Testis (tissue), 2 donors: ENCODE measurements at regions not wholly inside any gene's neighbourhood (a gene's known extent, or its start where the extent isn't known, plus 50 kb on each side); places are given as distances from the start of the nearest gene placed in this dataset.

Experiments used
- DNase-seq: peaks from one replicate; pipeline ENCODE4 v3.0.0-alpha.2; 2019
- H3K27ac ChIP-seq, 2 donors: fragments of 200-600 bp; sonication (generic); one replicate each; pipeline ENCODE4 v1.5.1; 2019
- H3K27me3 ChIP-seq: fragments of 200-600 bp; sonication (generic); one replicate; pipeline ENCODE4 v1.5.1; 2019
- H3K36me3 ChIP-seq: fragments of 200-600 bp; sonication (generic); one replicate; pipeline ENCODE4 v1.5.1; 2017; ENCODE audit warnings: low read depth; ENCODE audit errors: missing control alignments
- H3K4me1 ChIP-seq: fragments of 200-600 bp; sonication (generic); one replicate; pipeline ENCODE4 v1.5.1; 2019
- H3K4me3 ChIP-seq, 2 donors: fragments of 200-600 bp; sonication (generic); one replicate each; pipeline ENCODE4 v1.5.1; 2017 to 2019
- H3K9me3 ChIP-seq: fragments of 200-600 bp; sonication (generic); one replicate; pipeline ENCODE4 v1.5.1; 2017
- POLR2A ChIP-seq: fragments of 450-650 bp; IDR thresholded peaks from one replicate; pipeline ENCODE4 v1.6.1; 2017; ENCODE audit warnings: antibody characterized with exemption, mild to moderate bottlenecking, moderate library complexity
- WGBS, 2 donors: methylation state at CpG; one replicate each; pipeline ENCODE4 v1.1.5; 2018; 5-methylcytosine and 5-hydroxymethylcytosine counted together
- intact Hi-C: fragments of 100-400 bp; cut with DNase I; formaldehyde crosslinking; loops from one replicate; pipeline ENCODE4 v1.15.1; 2023; ENCODE audit warnings: low total_unique reads
- TF ChIP-seq, protein P1 (sequence below), 3 experiments: fragments of 450-650 bp in 2 of 3; fragments of 200-600 bp in 1 of 3; sonication (generic) in 1 of 3; IDR thresholded peaks; one replicate each; pipeline ENCODE4 v1.5.1; 2016 to 2019; ENCODE audit warnings: antibody characterized with exemption in 3 of 3, mild to moderate bottlenecking in 2 of 3, moderate library complexity in 1 of 3

DNA sequence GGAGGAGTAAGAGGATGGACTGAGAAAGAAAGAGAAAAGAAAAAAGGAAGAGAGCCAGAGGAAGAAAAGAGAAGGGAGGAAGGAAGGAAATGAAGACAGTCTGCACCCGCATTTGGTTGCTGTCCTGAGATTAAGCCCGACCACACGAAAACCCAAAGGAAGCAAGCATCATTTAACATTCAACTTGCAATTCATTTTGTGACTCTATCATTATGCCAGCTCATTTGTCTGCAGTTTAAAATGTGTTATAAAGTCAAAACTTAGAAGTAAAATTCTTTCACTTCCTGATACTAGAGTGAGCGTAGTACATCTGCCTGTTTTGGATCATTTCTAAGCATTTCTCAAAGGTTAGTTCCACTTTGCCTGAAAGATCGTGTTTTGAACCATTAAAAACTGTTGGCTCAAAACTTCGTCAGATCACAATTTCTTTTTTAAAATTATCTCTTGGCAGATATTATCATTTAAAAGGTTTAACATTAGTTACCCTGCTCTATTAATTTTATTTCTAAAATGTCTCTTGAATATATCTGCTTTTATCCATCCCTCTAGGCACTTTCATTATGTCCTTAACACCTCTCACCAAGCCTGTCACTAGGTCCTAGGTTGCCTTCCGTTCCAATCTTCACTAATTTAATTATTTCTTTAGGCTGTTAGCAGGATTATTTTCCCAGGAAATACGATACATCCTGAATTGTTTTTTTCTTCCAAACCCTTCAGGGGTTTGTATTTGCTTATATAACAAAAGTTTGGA is 240.9 kb downstream of the TLE4 start:
- intact Hi-C loops: no loop called here
- no peaks in the 10 kb centered on the region for H3K4me1 ChIP-seq
- H3K9me3 ChIP-seq: no peaks in the 10 kb centered on the region
- TF ChIP-seq, protein P1, sequence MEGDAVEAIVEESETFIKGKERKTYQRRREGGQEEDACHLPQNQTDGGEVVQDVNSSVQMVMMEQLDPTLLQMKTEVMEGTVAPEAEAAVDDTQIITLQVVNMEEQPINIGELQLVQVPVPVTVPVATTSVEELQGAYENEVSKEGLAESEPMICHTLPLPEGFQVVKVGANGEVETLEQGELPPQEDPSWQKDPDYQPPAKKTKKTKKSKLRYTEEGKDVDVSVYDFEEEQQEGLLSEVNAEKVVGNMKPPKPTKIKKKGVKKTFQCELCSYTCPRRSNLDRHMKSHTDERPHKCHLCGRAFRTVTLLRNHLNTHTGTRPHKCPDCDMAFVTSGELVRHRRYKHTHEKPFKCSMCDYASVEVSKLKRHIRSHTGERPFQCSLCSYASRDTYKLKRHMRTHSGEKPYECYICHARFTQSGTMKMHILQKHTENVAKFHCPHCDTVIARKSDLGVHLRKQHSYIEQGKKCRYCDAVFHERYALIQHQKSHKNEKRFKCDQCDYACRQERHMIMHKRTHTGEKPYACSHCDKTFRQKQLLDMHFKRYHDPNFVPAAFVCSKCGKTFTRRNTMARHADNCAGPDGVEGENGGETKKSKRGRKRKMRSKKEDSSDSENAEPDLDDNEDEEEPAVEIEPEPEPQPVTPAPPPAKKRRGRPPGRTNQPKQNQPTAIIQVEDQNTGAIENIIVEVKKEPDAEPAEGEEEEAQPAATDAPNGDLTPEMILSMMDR (IDR thresholded peaks at IDR 0.05): no peak
- no peak for TF ChIP-seq POLR2A
- H3K36me3 ChIP-seq: no peaks in the 10 kb centered on the region
- DNase-seq: no peak
- H3K4me3 ChIP-seq: no peak overlapping the region
- no peaks in the 10 kb centered on the region for H3K27me3 ChIP-seq
- WGBS, 2 donors: 48 to 53% methylated on average over 8 of the region's 8 CpGs
- H3K27ac ChIP-seq: no peak overlapping the region

DNA sequence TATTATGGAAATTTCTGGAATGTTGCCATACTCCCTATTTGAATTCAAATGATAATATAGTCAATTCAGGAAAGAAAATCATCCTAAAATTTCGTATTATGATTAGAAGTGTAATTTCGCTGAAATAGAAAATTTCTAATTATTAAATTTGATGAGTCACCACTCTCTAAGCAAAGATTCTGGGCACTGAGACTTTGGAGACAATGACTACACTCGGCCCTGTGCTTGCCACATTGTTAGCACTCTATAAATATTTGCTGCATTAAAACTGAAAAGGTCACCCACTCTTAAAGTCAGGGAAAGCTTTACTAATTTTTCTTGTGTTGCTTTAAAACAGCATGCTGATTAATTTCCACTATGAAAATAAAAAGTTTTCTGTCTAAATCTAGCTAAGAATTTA is 240.3 kb downstream of the TLE4 start:
- WGBS, 2 donors: 74 to 76% methylated on average over 3 of the region's 3 CpGs
- Histone ChIP-seq H3K27me3 (no peaks in the 10 kb centered on the region), H3K36me3 (no peaks in the 10 kb centered on the region), H3K9me3 (no peaks in the 10 kb centered on the region), H3K4me3 (no peak overlapping the region), H3K4me1 (no peaks in the 10 kb centered on the region), H3K27ac (no peak overlapping the region)
- TF ChIP-seq POLR2A: no peak
- TF ChIP-seq, protein P1 (IDR thresholded peaks at IDR 0.05): no peak
- DNase-seq: no peak
- intact Hi-C loops: no loop called here

DNA sequence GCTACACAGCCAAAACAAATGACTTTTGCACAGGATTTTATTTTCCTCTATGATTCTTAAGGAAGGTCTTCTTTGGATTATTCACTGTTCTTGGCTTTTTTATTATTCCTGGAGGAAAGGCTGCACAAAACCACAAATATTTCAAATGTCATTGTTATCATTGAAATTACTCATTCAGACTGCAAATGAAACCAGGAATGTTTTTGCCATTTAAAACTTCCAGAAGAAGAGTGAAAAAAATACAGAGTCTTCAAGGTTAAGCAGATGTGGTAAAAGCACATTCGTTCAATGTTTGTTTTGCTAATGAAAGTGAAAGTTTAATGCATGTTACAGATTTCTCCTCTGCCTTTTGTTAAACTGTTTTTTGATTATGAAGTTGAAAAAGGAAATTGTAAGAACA is 238.2 kb downstream of the TLE4 start:
- Histone ChIP-seq H3K27ac (no peak overlapping the region), H3K9me3 (no peaks in the 10 kb centered on the region), H3K36me3 (no peaks in the 10 kb centered on the region), H3K27me3 (no peaks in the 10 kb centered on the region), H3K4me3 (no peak overlapping the region), H3K4me1 (no peaks in the 10 kb centered on the region)
- TF ChIP-seq, protein P1 (IDR thresholded peaks at IDR 0.05): no peak
- no peak for TF ChIP-seq POLR2A
- no peak for DNase-seq
- WGBS, 2 donors: 15 to 22% methylated on average over 1 of the region's 1 CpG
- intact Hi-C loops: no loop called here

DNA sequence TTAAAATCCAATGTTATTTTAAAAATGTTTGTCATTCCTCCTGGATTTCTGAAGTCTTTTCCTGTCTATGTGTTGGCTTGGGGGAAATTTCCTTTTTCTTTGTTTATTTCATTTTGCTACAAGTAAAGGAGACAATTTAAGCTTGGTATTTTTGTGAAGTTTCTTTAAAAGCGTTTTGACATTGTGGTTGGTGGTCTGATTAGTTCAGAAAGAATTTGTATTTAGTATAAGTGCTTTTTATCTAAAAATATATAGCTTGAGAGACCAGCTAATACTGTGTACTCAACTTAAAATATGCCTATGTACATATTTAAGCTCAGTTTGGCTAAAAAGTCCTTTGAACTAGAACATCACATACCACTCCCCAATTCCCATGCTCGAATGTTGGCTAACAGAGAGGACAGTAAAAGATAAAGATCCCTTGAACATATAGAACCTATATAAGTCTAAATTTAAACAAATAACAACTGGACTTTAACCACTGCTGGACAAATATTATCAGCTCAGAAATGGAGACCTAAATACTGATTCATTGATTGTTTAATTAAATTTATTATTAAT is 237.6 kb downstream of the TLE4 start:
- DNase-seq: no peak
- no peak overlapping the region for H3K4me3 ChIP-seq
- no peaks in the 10 kb centered on the region for H3K9me3 ChIP-seq
- no peak for TF ChIP-seq POLR2A
- H3K36me3 ChIP-seq: no peaks in the 10 kb centered on the region
- no peaks in the 10 kb centered on the region for H3K27me3 ChIP-seq
- WGBS, 2 donors: 54 to 57% methylated on average over 2 of the region's 2 CpGs
- no peaks in the 10 kb centered on the region for H3K4me1 ChIP-seq
- no peak overlapping the region for H3K27ac ChIP-seq
- intact Hi-C loops: no loop called here

DNA sequence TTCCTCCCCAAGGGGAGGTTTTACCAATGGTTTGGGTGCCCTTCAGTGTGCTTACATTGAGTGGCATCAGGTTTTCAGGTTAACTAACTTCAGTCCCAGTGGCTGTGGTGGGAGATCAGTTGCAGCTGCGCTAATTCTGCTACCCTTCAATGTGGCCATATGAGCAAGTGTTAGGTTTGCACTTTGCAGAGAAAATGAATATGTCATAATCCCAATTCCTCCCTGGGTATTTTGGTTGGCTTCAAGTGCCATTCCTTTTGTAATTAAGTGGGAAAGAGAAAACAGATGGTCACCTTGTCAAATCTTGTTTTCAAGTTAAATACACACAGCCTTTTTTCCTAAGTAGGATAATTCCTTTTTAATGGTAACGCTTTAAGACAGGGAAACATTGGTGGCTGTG is 236.2 kb downstream of the TLE4 start:
- intact Hi-C loops: no loop called here
- H3K4me1 ChIP-seq: no peaks in the 10 kb centered on the region
- no peak for TF ChIP-seq POLR2A
- TF ChIP-seq, protein P1 (IDR thresholded peaks at IDR 0.05): no peak
- H3K27ac ChIP-seq: no peak overlapping the region
- H3K9me3 ChIP-seq: no peaks in the 10 kb centered on the region
- H3K36me3 ChIP-seq: no peaks in the 10 kb centered on the region
- no peaks in the 10 kb centered on the region for H3K27me3 ChIP-seq
- DNase-seq: no peak
- 46 to 69% methylated on average over 2 of the region's 2 CpGs for WGBS, 2 donors
- no peak overlapping the region for H3K4me3 ChIP-seq
